Activated naive CD4-positive, alpha-beta T cell treated with anti-CD3 and anti-CD28 coated beads for 36 hours (primary cell): ENCODE measurements at regions not wholly inside any gene's neighbourhood (a gene's known extent, or its start where the extent isn't known, plus 50 kb on each side); places are given as distances from the start of the nearest gene placed in this dataset.

Source experiments
- CTCF ChIA-PET: fragments of 350-600 bp; sonication (Branson Sonifier 250); formaldehyde crosslinking; loops from one replicate; lab custom pipeline; 2021; ENCODE audit warnings: antibody characterized with exemption; lab: Charles Lee
- DNase-seq: peaks from one replicate; pipeline ENCODE4 v3.0.0-alpha.2; 2020
- H3K27ac Mint-ChIP-seq: one replicate; pipeline ENCODE4 v1.8.0; 2021; ENCODE audit warnings: mild to moderate bottlenecking, mixed read lengths
- H3K27me3 Mint-ChIP-seq: one replicate; pipeline ENCODE4 v1.8.0; 2021; ENCODE audit warnings: low read depth, mixed read lengths
- H3K36me3 Mint-ChIP-seq: one replicate; pipeline ENCODE4 v1.8.0; 2021; ENCODE audit warnings: low read depth, mixed read lengths
- H3K4me1 Mint-ChIP-seq: one replicate; pipeline ENCODE4 v1.8.0; 2021; ENCODE audit warnings: low read depth, mixed read lengths
- H3K4me3 Mint-ChIP-seq: one replicate; pipeline ENCODE4 v1.8.0; 2021; ENCODE audit warnings: mild to moderate bottlenecking, moderate library complexity, mixed read lengths
- H3K9me3 Mint-ChIP-seq: one replicate; pipeline ENCODE4 v1.8.0; 2021; ENCODE audit warnings: mixed read lengths
- intact Hi-C: fragments of 100-400 bp; cut with micrococcal nuclease; formaldehyde crosslinking; loops from one replicate; pipeline ENCODE4 v1.15.1; 2023

DNA sequence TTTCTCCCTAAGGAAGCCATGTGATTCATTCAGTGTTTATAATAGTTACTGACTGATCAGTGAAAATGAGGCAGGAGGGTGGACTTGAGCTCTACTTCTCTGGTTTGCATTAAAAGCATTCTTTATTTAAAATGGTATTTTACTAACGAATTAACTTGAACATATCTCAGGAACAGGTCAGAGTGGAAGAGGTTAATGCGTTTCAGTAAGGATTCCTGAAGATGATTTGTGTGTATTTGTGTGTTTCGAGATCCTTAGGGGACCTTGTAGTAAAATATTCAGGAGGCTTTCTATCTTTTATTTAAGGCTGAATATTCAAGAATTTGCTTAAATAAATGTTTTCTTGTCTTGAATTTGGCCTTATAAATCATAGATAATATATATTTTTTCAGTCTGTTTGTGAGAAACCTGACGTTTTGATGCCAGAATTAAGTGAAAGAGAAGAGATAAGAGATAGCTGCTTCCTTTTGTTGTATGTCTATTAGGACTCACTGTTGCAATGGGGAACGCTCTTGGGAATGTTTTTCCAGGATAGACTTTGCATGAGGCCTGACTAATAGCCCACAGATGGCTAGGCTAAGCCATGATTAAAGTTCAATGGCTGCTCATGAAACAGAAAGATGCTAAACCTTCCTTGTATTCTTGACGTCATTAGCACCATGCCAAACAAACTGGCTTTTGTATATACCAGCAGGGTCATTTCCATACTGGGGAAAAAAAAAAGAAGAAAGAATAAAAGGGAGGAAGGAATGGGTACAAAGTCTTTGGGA is 93.8 kb upstream of the MTPN start:
- peaks cover 2% of the 10 kb centered on the region for H3K27me3 Mint-ChIP-seq
- H3K36me3 Mint-ChIP-seq: no peaks in the 10 kb centered on the region
- intact Hi-C loops: no loop called here
- no peak for DNase-seq
- H3K9me3 Mint-ChIP-seq: no peaks in the 10 kb centered on the region
- H3K27ac Mint-ChIP-seq: no peak overlapping the region
- no peaks in the 10 kb centered on the region for H3K4me1 Mint-ChIP-seq
- H3K4me3 Mint-ChIP-seq: no peak overlapping the region
- CTCF ChIA-PET: no interaction called here

DNA sequence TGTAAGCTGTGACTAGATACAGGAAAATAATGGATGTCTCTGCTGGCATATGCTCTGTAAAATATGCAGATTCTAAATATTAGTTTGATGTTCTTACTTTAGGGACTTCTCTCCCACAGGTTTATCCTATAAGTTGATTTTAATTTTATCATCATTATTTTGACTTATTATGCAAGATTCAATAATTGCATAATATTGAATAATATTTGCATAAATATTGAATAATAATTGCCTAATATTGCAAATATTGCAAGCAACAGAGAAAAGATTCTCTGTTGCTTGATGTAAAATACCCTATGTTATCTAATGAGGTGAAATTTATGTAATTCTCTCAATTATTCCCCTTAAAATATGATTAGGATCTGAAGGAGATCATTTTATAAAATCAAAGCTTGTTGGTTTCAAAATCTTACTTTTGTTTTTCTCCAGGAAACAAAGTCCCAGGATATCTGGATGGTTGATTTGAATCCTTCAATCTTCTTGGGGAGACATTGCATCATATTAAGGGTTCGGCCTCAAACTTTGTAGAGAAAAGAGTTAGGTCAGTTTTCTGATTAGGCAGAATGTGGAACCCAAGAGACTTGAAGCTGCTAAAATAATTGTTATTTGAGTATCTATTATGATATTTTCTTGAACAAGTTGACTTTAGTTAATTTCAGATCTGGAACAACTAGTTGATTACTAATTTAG is 92.8 kb upstream of the MTPN start:
- intact Hi-C loops: no loop called here
- Mint-ChIP-seq H3K36me3 (no peaks in the 10 kb centered on the region), H3K27me3 (peaks cover 2% of the 10 kb centered on the region), H3K4me1 (peaks cover 1% of the 10 kb centered on the region), H3K4me3 (no peak overlapping the region), H3K9me3 (no peaks in the 10 kb centered on the region), H3K27ac (no peak overlapping the region)
- CTCF ChIA-PET: no interaction called here
- no peak for DNase-seq

- H3K4me3 Mint-ChIP-seq: no peak overlapping the region
- no peak overlapping the region for H3K27ac Mint-ChIP-seq
- peaks cover 13% of the 10 kb centered on the region for H3K4me1 Mint-ChIP-seq
- DNase-seq: no peak
- H3K36me3 Mint-ChIP-seq: no peaks in the 10 kb centered on the region
- no peaks in the 10 kb centered on the region for H3K9me3 Mint-ChIP-seq
- CTCF ChIA-PET: no interaction called here
- intact Hi-C loops: no loop called here
- peaks cover 2% of the 10 kb centered on the region for H3K27me3 Mint-ChIP-seq
Measured at GRCh38 chr7:136067277-136067676, 90.1 kb upstream of the MTPN start.

GRCh38 chr7:136066304-136067143 is 89.4 kb upstream of the MTPN start:
- Mint-ChIP-seq H3K27ac (no peak overlapping the region), H3K4me1 (peaks cover 13% of the 10 kb centered on the region), H3K27me3 (peaks cover 5% of the 10 kb centered on the region), H3K4me3 (no peak overlapping the region), H3K36me3 (no peaks in the 10 kb centered on the region), H3K9me3 (no peaks in the 10 kb centered on the region)
- intact Hi-C loops: no loop called here
- DNase-seq: no peak
- CTCF ChIA-PET: interaction anchor here (0.7 kb wide), 1 partner anchor 35 kb away, joined by 3 read pairs; no protein-coding TSS in a partner anchor

DNA sequence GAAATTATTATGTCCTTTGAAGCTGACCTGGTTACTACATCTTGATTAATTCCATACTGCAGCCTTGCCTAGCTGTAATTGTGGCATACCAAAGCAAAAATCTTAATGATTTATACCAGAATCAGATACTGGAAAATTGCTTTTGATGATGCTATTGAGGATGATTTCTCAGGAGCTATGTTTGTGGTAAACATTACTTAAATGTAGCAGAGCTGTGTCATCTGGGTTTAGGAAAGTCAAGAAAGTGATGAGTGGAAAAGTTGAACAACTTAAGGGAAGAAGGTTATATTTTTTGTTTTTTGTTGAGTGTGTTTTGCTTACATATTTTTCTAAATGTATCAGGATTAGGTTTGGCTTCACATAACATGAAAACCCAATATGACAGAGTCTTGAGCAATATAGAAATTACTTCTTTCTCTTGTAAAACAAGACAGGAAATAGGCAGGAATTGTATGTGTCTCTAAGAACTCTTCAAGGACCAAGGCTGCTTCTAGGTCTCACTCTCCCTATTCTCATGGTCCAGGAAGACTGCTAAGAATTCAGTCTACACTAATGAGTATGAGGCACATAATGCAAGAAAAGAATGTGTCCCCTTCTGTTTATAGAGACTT is 87.6 kb upstream of the MTPN start:
- peaks cover 9% of the 10 kb centered on the region for H3K27me3 Mint-ChIP-seq
- peaks cover 13% of the 10 kb centered on the region for H3K4me1 Mint-ChIP-seq
- no peaks in the 10 kb centered on the region for H3K9me3 Mint-ChIP-seq
- CTCF ChIA-PET: no interaction called here
- intact Hi-C loops: loop anchor here (1.0 kb wide), 2 partner anchors 33 to 47 kb away; no protein-coding TSS in a partner anchor
- H3K36me3 Mint-ChIP-seq: no peaks in the 10 kb centered on the region
- H3K27ac Mint-ChIP-seq: peak overlapping the region; percentile 21
- no peak overlapping the region for H3K4me3 Mint-ChIP-seq
- DNase-seq: no peak

GRCh38 chr7:136064081-136064480 is 86.9 kb upstream of the MTPN start:
- peaks cover 13% of the 10 kb centered on the region for H3K4me1 Mint-ChIP-seq
- intact Hi-C loops: loop anchor here (1.0 kb wide), 2 partner anchors 33 to 47 kb away; no protein-coding TSS in a partner anchor

DNA sequence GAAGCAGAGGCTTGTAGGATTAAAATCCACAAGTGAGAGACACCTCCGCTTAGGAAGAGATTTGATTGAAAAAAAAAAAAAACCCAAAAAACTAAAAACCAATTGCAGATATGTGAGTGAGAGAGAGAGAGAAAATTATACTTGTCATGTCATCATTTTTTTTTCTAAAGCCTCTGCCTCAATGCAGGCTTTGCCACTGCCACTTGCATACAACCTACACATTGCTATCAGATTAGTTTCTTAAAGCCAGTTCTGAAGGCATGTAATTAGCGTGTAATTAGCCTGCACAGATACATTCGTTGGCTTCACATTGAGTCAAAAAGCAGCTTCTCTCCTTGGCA is 86.1 kb upstream of the MTPN start:
- Mint-ChIP-seq H3K36me3 (no peaks in the 10 kb centered on the region), H3K9me3 (no peaks in the 10 kb centered on the region), H3K4me3 (no peak overlapping the region), H3K27ac (no peak overlapping the region), H3K27me3 (peaks cover 11% of the 10 kb centered on the region), H3K4me1 (peaks cover 13% of the 10 kb centered on the region)
- CTCF ChIA-PET: interaction anchor here (0.6 to 0.9 kb wide), 2 partner anchors 19 to 30 kb away, joined by 3 read pairs; no protein-coding TSS in a partner anchor
- intact Hi-C loops: no loop called here
- DNase-seq: no peak

More at GRCh38 chr7:136064081-136064480, 86.9 kb upstream of the MTPN start:
- Mint-ChIP-seq H3K4me3 (no peak overlapping the region), H3K9me3 (no peaks in the 10 kb centered on the region), H3K36me3 (no peaks in the 10 kb centered on the region), H3K27ac (peak overlapping the region; percentile 21), H3K27me3 (peaks cover 11% of the 10 kb centered on the region)
- peak; percentile 8 for DNase-seq
- CTCF ChIA-PET: interaction anchor here (0.9 kb wide), 1 partner anchor 30 kb away, joined by 3 read pairs; no protein-coding TSS in a partner anchor

- no peak overlapping the region for H3K4me3 Mint-ChIP-seq
- intact Hi-C loops: no loop called here
- no peak for DNase-seq
- no peak overlapping the region for H3K27ac Mint-ChIP-seq
- H3K9me3 Mint-ChIP-seq: no peaks in the 10 kb centered on the region
- peaks cover 13% of the 10 kb centered on the region for H3K4me1 Mint-ChIP-seq
- no peaks in the 10 kb centered on the region for H3K36me3 Mint-ChIP-seq
- H3K27me3 Mint-ChIP-seq: peaks cover 11% of the 10 kb centered on the region
- CTCF ChIA-PET: interaction anchor here (0.6 kb wide), 1 partner anchor 19 kb away, joined by 3 read pairs; no protein-coding TSS in a partner anchor
Measured at GRCh38 chr7:136062625-136063325, 85.6 kb upstream of the MTPN start.

GRCh38 chr7:136061433-136061832 is 84.3 kb upstream of the MTPN start:
- Mint-ChIP-seq H3K36me3 (no peaks in the 10 kb centered on the region), H3K9me3 (no peaks in the 10 kb centered on the region), H3K4me3 (no peak overlapping the region), H3K4me1 (peaks cover 15% of the 10 kb centered on the region), H3K27me3 (peaks cover 11% of the 10 kb centered on the region), H3K27ac (no peak overlapping the region)
- no peak for DNase-seq
- CTCF ChIA-PET: no interaction called here
- intact Hi-C loops: no loop called here

DNA sequence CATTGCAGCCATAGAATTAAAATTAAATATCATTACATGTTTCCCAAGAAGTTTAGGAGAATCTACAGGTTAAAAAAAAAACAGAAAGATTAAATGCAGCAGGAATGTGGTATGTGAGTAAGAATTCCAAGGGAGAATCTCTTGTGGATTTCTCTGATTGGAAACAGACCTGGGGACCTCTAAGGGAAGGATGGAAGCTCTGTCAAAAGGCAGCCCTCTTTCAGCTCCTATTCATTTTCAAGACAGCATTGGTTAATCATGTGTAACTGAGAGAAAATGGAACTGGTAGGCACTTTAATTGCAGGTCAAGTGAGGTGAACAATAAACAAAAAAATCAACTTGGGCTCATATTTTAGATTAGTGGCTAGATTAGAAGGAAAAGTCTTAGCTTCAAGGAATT is 81.4 kb upstream of the MTPN start:
- Mint-ChIP-seq H3K9me3 (no peaks in the 10 kb centered on the region), H3K27ac (no peak overlapping the region), H3K27me3 (peaks cover 9% of the 10 kb centered on the region), H3K36me3 (no peaks in the 10 kb centered on the region), H3K4me1 (peaks cover 2% of the 10 kb centered on the region), H3K4me3 (no peak overlapping the region)
- intact Hi-C loops: no loop called here
- CTCF ChIA-PET: interaction anchor here (1.1 kb wide), 1 partner anchor 57 kb away, joined by 4 read pairs; no protein-coding TSS in a partner anchor
- no peak for DNase-seq

DNA sequence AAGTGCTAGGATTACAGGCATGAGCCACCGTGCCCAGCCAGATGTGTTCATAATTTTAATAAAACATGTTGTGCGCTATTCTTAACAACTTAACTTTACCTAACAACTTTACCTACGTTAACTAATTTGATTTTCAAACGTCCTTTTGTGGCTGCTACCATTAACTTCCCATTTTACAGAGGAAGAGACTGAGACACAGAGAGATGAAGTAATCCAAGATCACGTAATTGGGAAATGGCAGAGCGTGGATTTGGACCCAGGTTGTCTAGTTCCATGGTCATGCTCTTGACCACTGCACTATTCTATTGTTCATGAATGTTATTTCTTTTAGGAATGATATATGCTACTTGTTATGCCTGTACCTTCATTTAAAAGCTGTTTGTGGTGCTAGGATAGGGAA is 80.3 kb upstream of the MTPN start:
- Mint-ChIP-seq H3K36me3 (no peaks in the 10 kb centered on the region), H3K9me3 (no peaks in the 10 kb centered on the region), H3K4me1 (peaks cover 2% of the 10 kb centered on the region), H3K27ac (no peak overlapping the region), H3K4me3 (no peak overlapping the region), H3K27me3 (peaks cover 9% of the 10 kb centered on the region)
- intact Hi-C loops: no loop called here
- CTCF ChIA-PET: no interaction called here
- DNase-seq: no peak
